ENCODE measurements at regions not wholly inside any gene's neighbourhood (a gene's known extent, or its start where the extent isn't known, plus 50 kb on each side); places are given as distances from the start of the nearest gene placed in this dataset.

- DNase-seq (no peak), ATAC-seq (no peak)
- no peaks in the 10 kb centered on the region for H3K27me3 Mint-ChIP-seq
- no peak overlapping the region for H3K4me3 Mint-ChIP-seq
- H3K36me3 Mint-ChIP-seq (ENCODE audit: low read depth), result no peaks in the 10 kb centered on the region
- no peaks in the 10 kb centered on the region for H3K4me1 Mint-ChIP-seq
- no peak overlapping the region for H3K27ac Mint-ChIP-seq
- H3K9me3 Mint-ChIP-seq, result no peaks in the 10 kb centered on the region
These were observed 54.7 kb upstream of the PGM2 start for GRCh38 chr4:37771771-37772170.

DNA sequence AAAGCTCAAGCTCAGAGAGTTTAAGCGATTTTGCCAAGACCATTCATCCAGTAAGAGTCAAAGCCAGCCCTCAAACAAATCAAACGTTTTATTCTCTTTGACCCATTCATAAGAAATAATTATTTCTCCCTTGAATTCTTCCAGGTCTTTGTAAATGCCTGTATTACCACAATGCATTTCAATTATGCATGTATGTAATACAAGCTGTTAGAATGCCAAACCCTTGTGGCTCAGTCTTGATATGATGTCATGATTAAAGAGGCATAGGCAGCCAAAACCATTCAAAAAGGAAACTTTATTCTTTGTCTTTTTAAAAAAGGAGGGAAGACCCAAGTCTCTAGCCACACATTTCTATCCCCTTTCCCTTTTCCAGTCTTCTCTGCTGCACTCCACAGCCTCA is 56.5 kb upstream of the PGM2 start:
- no peak for ATAC-seq
- Mint-ChIP-seq H3K27me3 (no peaks in the 10 kb centered on the region), H3K4me1 (peaks cover 10% of the 10 kb centered on the region), H3K9me3 (no peaks in the 10 kb centered on the region), H3K4me3 (no peak overlapping the region), H3K36me3 (ENCODE audit: low read depth) (no peaks in the 10 kb centered on the region), H3K27ac (no peak overlapping the region)
- DNase-seq, result no peak

- H3K27ac Mint-ChIP-seq, result no peak overlapping the region
- H3K9me3 Mint-ChIP-seq, result no peaks in the 10 kb centered on the region
- no peak overlapping the region for H3K4me3 Mint-ChIP-seq
- DNase-seq, result no peak
- peaks cover 10% of the 10 kb centered on the region for H3K4me1 Mint-ChIP-seq
- no peaks in the 10 kb centered on the region for H3K27me3 Mint-ChIP-seq
- no peaks in the 10 kb centered on the region for H3K36me3 Mint-ChIP-seq (ENCODE audit: low read depth)
- ATAC-seq, result no peak
These were observed 57.0 kb upstream of the PGM2 start for GRCh38 chr4:37769391-37769989.

DNA sequence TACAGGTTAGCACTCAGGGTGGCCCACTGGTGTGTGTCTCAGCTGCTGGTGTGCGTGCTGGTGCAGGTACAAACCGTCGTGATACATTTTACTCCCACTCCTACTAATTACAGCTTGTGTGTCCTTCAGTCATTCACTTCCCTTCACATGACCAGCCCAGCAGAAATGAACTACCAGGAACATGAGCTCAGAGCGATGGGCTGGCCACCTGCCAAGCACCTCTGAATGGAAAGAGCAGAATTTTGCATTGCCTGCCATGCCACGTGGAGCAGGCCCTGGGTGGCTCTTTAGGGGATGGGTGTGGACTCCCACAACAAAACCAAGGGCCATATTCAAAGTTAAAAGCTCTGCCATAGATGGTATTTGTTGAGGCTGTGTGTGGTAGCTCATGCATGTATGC is 58.9 kb upstream of the PGM2 start:
- Mint-ChIP-seq H3K27me3 (no peaks in the 10 kb centered on the region), H3K9me3 (no peaks in the 10 kb centered on the region), H3K27ac (no peak overlapping the region), H3K4me1 (peaks cover 10% of the 10 kb centered on the region), H3K36me3 (ENCODE audit: low read depth) (no peaks in the 10 kb centered on the region), H3K4me3 (no peak overlapping the region)
- no peak for DNase-seq
- ATAC-seq, result no peak

- Mint-ChIP-seq H3K27me3 (no peaks in the 10 kb centered on the region), H3K9me3 (no peaks in the 10 kb centered on the region), H3K36me3 (ENCODE audit: low read depth) (no peaks in the 10 kb centered on the region), H3K4me1 (peaks cover 10% of the 10 kb centered on the region), H3K4me3 (no peak overlapping the region), H3K27ac (no peak overlapping the region)
- no peak for DNase-seq
- no peak for ATAC-seq
These were observed 59.5 kb upstream of the PGM2 start for GRCh38 chr4:37767019-37767418.

- DNase-seq (no peak), ATAC-seq (peak; percentile 42)
- Mint-ChIP-seq H3K4me1 (peaks cover 10% of the 10 kb centered on the region), H3K4me3 (no peak overlapping the region), H3K27me3 (no peaks in the 10 kb centered on the region), H3K27ac (peak overlapping the region; percentile 53), H3K36me3 (ENCODE audit: low read depth) (no peaks in the 10 kb centered on the region), H3K9me3 (no peaks in the 10 kb centered on the region)
These were observed 60.7 kb upstream of the PGM2 start for GRCh38 chr4:37765741-37766140.

GRCh38 chr4:37763831-37764230 is 62.7 kb upstream of the PGM2 start:
- ATAC-seq (no peak), DNase-seq (no peak)
- H3K9me3 Mint-ChIP-seq, result no peaks in the 10 kb centered on the region
- no peak overlapping the region for H3K4me3 Mint-ChIP-seq
- no peaks in the 10 kb centered on the region for H3K36me3 Mint-ChIP-seq (ENCODE audit: low read depth)
- H3K4me1 Mint-ChIP-seq, result peaks cover 10% of the 10 kb centered on the region
- no peaks in the 10 kb centered on the region for H3K27me3 Mint-ChIP-seq
- no peak overlapping the region for H3K27ac Mint-ChIP-seq

- no peaks in the 10 kb centered on the region for H3K9me3 Mint-ChIP-seq
- H3K4me1 Mint-ChIP-seq, result peaks cover 19% of the 10 kb centered on the region
- DNase-seq, result no peak
- no peaks in the 10 kb centered on the region for H3K27me3 Mint-ChIP-seq
- no peak overlapping the region for H3K4me3 Mint-ChIP-seq
- ATAC-seq, result no peak
- H3K36me3 Mint-ChIP-seq (ENCODE audit: low read depth), result no peaks in the 10 kb centered on the region
- no peak overlapping the region for H3K27ac Mint-ChIP-seq
These were observed 63.5 kb upstream of the PGM2 start for GRCh38 chr4:37762991-37763368.

DNA sequence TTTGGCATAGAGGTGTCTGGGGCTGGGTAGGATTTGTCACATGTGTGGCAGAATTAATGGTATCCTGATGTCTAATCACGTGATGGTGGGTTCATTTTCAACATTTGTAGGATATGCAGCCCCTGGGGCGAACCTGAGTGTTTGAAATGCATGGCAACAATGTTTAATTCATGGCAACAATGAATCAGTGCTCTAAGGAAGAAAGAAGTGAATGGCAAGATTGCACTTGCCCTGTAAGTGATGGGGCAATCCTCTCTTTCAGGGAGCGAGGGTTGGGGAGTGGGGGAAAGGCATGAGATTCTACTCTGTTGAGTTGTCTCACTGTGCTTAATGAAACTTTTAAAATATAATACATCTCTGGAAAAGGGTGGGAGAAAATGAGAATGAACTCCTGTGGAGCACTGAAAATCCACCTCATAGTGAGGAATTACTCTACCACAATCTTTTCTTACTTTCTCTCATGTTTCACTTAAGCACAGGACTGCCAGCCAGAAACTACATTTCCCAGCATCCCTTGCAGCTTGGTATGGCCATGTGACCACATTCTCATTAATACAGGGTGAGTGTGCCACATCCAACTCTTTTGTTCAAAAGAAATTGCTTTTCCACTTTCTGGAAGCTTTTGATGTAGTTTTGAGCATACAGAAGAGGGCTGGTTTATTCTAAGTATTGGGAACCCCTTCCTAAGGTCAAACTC is 64.0 kb upstream of the PGM2 start:
- no peaks in the 10 kb centered on the region for H3K9me3 Mint-ChIP-seq
- no peak overlapping the region for H3K27ac Mint-ChIP-seq
- no peaks in the 10 kb centered on the region for H3K36me3 Mint-ChIP-seq (ENCODE audit: low read depth)
- no peaks in the 10 kb centered on the region for H3K27me3 Mint-ChIP-seq
- no peak overlapping the region for H3K4me3 Mint-ChIP-seq
- no peak for DNase-seq
- peaks cover 24% of the 10 kb centered on the region for H3K4me1 Mint-ChIP-seq
- no peak for ATAC-seq

- no peaks in the 10 kb centered on the region for H3K9me3 Mint-ChIP-seq
- H3K36me3 Mint-ChIP-seq (ENCODE audit: low read depth), result no peaks in the 10 kb centered on the region
- H3K27ac Mint-ChIP-seq, result no peak overlapping the region
- no peak for DNase-seq
- no peaks in the 10 kb centered on the region for H3K27me3 Mint-ChIP-seq
- peaks cover 22% of the 10 kb centered on the region for H3K4me1 Mint-ChIP-seq
- H3K4me3 Mint-ChIP-seq, result no peak overlapping the region
- no peak for ATAC-seq
These were observed 65.6 kb upstream of the PGM2 start for GRCh38 chr4:37760840-37761239.

DNA sequence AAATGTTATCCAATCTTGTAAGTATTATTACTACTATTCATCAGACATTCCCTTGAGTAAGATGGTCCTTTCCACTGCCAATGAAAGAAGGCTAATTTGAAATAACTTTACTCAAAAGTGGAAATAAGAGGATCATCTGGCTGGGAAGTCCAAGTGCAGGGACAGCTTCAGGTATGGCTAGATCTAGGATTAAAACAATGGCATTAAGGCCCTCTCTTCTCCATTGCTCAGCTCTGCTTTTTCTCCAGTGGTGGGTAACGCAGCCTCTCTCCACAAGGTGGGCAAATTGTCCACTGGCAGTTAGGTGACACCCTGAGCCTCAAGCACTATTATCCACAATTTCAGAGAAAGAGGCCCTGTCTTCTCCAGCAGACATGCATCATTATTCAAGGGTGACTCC is 66.7 kb upstream of the PGM2 start:
- no peaks in the 10 kb centered on the region for H3K36me3 Mint-ChIP-seq (ENCODE audit: low read depth)
- no peak overlapping the region for H3K4me3 Mint-ChIP-seq
- H3K27ac Mint-ChIP-seq, result no peak overlapping the region
- H3K4me1 Mint-ChIP-seq, result peaks cover 16% of the 10 kb centered on the region
- DNase-seq, result no peak
- H3K9me3 Mint-ChIP-seq, result no peaks in the 10 kb centered on the region
- ATAC-seq, result no peak
- no peaks in the 10 kb centered on the region for H3K27me3 Mint-ChIP-seq

DNA sequence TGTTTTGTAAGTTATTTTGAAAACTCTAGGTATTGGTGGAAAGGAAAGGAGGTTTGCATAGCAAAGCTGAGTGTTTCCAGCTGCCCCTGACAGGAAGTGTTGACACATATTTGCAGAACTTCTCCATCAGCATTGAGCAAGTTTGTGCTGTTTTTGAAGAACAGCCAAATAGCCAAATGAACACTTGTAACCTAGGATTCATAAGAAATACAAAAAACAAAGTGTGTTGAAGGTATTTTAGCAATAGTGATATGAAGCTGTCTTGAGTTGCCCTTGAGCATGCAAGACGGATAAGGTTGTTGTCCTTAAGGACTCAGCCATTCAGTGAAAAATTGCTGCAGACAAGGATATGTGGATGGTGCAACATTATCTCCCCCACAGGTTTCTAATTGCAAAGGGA is 68.3 kb upstream of the PGM2 start:
- Mint-ChIP-seq H3K36me3 (ENCODE audit: low read depth) (no peaks in the 10 kb centered on the region), H3K9me3 (no peaks in the 10 kb centered on the region), H3K27ac (no peak overlapping the region), H3K27me3 (no peaks in the 10 kb centered on the region), H3K4me3 (no peak overlapping the region), H3K4me1 (peaks cover 24% of the 10 kb centered on the region)
- ATAC-seq, result no peak
- no peak for DNase-seq

- no peak for ATAC-seq
- H3K4me3 Mint-ChIP-seq, result no peak overlapping the region
- peaks cover 24% of the 10 kb centered on the region for H3K4me1 Mint-ChIP-seq
- no peaks in the 10 kb centered on the region for H3K27me3 Mint-ChIP-seq
- H3K27ac Mint-ChIP-seq, result no peak overlapping the region
- no peaks in the 10 kb centered on the region for H3K9me3 Mint-ChIP-seq
- no peaks in the 10 kb centered on the region for H3K36me3 Mint-ChIP-seq (ENCODE audit: low read depth)
- no peak for DNase-seq
These were observed 68.7 kb upstream of the PGM2 start for GRCh38 chr4:37757761-37758160.

- H3K27me3 Mint-ChIP-seq, result no peaks in the 10 kb centered on the region
- H3K27ac Mint-ChIP-seq, result no peak overlapping the region
- ATAC-seq, result no peak
- H3K9me3 Mint-ChIP-seq, result no peaks in the 10 kb centered on the region
- H3K4me1 Mint-ChIP-seq, result peaks cover 24% of the 10 kb centered on the region
- H3K36me3 Mint-ChIP-seq (ENCODE audit: low read depth), result no peaks in the 10 kb centered on the region
- DNase-seq, result no peak
- H3K4me3 Mint-ChIP-seq, result no peak overlapping the region
These were observed 69.4 kb upstream of the PGM2 start for GRCh38 chr4:37757121-37757520.

- no peak overlapping the region for H3K27ac Mint-ChIP-seq
- H3K4me1 Mint-ChIP-seq, result peaks cover 24% of the 10 kb centered on the region
- H3K27me3 Mint-ChIP-seq, result no peaks in the 10 kb centered on the region
- no peaks in the 10 kb centered on the region for H3K36me3 Mint-ChIP-seq (ENCODE audit: low read depth)
- no peak for ATAC-seq
- H3K4me3 Mint-ChIP-seq, result no peak overlapping the region
- DNase-seq, result no peak
- H3K9me3 Mint-ChIP-seq, result no peaks in the 10 kb centered on the region
These were observed 68.4 kb upstream of the RELL1 start for GRCh38 chr4:37754410-37755185.

All from activated naive CD8-positive, alpha-beta T cell treated with anti-CD3 and anti-CD28 coated beads, Interleukin-2, amount 50 U/mL, for 24 hours (primary cell).